GM04503 (cell line): ENCODE measurements at regions not wholly inside any gene's neighbourhood (a gene's known extent, or its start where the extent isn't known, plus 50 kb on each side); places are given as distances from the start of the nearest gene placed in this dataset.
A peak's percentile ranks its signal among the peaks of the same experiment; 100 is the strongest.
"Not testable (repeated sequence)": the region's sequence is repeated elsewhere in the genome, so short reads cannot be mapped to it uniquely, and the experiment has no call there.

Source experiments
- DNase-seq: peaks from one replicate; pipeline ENCODE4 v3.0.0-alpha.2; 2012; ENCODE audit warnings: low read depth

DNA sequence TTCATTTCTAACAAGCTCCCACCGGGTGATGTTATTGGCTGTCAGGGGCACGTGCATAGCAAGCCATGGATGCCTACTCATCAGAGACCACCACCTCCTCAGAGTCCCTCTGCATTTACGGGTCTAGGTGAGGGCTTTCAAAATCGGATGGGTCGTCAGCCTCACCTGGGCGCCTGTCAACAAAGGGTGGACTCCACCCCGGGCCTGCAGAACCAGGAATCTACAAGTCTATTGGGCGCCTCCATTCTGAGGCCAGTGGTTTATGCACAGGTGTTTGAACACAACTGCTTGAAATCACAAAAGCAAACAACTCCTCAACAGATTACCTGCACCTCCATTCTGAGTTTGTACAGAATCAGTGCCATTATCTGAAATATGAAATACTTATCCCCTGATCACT, 318.9 kb downstream of the PTTG2 start:
- no peak for DNase-seq

DNA sequence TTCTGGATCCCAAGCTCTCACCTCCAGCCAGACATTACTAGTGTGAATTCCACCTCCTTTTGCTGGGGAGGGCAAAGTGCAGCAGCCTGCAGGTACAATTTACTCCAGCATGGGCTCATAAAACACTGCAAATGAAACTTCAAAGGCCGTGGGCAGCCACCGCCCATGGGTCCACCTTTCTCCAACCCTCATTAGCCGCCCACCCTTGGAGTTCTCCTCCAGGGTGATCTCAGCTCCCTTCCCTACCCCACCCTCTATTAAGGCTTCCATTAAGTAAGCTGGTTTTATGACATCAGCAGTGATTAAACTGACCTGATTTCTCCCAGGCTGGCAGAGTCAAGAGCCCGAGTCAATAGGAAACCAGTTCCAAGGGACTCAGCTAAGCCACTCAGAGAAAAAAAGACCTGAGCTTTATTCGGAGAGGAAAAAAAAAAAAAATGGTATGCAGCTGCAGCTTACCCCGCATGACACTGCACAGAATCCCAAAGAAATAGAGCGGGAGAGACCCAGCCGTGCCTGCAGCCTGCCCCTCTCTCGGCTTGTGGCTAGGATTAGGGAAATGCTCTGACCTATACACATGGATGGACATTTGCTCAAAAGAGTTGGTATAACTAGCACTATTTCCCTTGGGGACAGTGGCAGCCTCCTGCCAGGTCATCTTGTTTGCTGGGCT, 319.6 kb downstream of the PTTG2 start:
- no peak for DNase-seq

DNA sequence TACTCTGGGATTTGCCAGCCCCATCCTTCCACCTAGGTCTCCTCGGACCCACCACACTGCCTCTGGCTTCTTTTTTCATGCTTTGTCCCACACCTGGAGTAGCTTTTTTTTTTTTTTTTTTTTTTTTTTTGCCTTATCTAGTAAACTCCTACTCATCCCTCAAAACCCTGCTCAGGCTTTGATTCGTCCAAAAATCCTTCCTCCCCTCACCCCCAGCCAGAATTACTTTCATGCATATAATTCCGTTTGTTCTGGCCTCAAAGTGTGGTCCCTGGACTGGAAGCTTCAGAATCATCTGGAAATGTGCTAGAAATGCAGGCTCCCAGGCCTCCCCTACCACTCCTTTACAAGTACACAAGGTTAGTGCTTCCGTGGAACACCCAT, 320.1 kb downstream of the PTTG2 start:
- no peak for DNase-seq

DNA sequence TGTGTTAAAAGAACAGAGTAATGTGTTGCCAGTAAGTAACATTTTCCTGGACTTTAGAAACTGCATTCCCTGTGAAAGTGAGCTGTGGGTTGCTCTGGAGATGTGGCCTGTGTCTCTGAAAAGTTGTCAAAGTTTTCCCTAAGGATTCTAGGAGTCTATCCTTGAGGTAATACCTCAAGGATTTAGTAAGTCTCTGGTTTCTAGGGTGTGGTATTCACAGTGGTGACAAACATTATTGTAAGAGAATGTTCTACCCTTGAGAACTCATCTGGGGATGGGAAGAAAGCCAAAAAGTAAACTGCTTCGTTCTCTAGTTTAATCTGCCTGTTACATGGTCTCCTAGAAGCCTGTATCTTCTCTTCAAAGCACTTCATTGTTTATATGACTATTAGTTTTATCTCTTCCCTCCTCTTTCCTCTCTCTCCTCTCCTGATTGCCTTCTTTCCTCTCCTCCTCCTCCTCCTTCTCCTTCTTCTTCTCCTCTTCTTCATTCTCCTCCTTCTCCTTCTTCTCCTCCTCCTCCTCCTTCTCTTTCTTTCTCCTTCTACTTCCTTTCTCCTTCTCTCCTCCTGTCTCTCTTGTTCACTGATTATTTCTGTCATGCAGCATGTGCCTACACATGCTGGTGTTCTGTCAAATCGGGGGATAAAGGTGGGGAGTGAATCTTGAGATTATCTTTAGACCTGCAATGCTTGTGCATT, 321.3 kb downstream of the PTTG2 start:
- peak; percentile 24 for DNase-seq

DNA sequence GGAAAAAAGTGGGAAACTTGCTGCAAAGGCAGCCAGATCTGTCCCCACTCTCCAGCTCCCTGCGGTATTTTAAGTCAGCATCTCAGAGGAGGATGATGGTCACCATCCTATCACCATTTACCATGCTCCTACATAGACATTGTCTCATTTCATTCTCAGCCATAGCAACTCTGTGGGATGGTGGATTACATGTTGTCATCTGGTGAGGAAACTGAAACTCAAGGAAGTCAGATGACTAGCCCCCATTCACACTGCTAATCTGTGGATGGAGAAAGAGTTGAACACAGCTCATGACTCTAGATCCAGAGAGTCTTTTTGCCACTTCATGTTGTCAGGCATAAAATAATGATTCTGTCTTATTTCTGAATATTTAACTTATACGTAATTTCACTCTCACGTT, 323.5 kb downstream of the PTTG2 start:
- DNase-seq: no peak

DNA sequence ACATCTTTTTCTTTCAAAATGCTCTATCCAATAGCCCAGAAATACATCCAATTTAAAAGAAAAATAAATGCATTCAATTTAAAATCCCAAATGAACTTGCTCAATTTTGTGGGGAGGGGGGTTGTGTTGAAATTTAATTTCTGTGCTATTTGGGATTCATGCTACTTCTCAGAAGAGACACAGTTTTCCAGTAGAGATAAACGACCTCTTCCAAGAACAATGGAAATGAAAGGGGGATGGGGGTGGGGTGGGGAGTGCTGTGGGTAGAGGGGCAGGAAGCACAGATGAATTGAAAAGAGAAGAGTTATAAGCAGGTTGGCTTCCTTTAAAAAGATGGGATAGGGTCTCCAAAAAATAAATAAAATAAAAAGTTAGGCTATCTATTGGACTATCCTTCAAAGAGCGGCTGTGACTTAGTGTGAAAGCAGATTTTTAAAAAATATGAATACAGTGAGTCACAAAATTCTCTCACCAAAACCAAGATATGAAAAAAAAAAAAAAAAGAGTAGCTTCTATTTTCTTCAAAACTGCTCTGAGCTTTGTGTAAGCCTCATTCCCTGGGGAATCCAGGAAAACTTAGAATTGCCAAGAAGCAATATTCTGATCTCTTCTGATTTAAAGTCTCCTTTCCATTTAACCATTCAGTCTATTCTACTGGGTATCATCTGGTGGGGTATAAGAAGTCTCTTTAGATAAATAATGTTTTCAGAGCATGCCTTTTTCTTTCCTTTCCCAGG, 324.3 kb downstream of the PTTG2 start:
- DNase-seq: no peak

DNA sequence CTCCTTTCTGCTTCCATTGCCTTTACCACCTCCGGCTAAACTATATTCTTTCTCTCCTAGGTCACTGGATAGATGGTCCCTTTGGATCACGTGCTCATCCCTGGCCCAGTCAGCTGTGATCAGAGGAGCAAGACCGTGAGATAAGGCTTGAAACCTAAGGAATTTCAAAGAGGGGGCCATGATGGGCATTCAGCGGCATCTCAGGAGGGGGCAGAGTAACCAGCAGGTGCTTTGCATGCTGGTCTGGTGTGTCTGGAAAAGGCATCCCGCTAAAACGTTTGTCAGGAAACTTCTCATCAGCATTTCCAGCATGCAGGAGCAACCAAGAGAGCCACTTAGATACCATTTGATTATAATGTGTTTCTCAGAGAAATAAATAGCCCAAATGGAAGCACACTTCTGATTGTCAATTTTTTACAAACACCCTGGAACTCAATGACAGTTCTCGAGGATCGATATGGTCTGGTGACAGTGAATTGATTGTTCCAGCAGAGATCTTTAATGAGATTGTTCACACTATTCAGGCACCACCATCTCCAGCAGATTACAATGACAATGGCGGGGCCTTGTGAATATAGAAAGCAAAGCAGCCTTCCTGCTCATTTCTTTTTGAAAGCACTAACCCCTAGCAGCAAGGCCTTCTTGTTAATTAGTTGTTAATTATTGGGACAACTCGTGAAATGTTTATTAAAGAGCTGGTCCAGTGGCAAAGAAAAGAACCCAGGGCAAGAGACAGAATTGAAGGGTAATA, 327.1 kb downstream of the PTTG2 start:
- DNase-seq: no peak

DNA sequence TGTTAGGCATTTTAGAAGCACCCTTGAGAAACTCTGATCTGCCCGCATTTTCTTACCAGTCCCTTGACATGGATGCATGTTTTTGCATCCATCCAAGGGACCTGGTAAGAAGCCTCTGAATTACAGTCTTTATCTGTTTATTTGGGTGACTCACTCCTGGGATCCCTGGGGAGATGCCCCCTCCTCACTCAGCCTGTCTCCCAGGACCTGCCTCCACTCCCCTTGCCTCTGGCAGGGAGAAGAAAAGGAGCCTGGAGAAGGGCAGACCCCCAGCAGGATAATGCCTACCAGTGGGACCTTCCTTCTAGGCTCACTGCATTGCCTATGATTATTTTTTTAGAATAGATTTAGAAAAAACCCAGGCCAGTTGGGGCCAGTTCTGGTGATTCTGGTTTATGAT, 329.4 kb downstream of the PTTG2 start:
- DNase-seq: no peak

DNA sequence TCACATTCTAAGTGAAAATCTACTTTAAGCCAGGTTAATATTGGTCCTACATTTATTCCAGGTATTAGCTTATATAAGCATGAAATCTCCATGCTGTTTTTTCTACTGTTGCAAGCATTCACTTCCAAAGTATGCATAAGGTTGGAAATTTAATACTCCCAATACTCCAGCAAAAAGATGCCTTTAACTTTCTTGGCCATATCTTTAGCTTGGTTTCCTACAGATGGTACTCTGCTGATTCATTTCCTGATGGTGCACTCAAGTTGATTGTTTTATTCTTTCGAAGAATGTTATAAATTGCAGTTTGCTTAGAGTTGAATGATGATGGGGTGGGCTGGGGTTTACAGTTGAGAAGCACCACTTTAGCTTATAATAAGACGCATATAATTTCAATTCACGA, 330.2 kb downstream of the PTTG2 start:
- DNase-seq: no peak

DNA sequence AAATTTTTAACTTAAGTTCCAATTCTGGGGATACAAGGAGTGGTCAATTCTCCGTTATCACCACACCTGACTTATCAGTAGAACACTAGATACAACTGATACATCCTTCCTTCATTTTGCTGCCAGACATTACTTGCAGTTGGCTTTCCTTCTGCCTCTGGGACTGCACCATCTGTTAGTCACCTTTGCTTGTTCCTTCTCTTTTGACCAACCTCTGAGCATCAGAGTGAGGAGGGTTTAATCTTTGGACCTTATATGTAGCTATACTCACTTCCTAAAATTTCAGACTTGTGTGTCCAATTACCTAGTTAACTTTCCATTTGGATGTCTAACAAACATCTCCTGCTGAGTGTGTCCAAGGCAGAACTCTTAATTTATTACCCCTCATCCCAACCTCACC, 330.7 kb downstream of the PTTG2 start:
- no peak for DNase-seq

DNA sequence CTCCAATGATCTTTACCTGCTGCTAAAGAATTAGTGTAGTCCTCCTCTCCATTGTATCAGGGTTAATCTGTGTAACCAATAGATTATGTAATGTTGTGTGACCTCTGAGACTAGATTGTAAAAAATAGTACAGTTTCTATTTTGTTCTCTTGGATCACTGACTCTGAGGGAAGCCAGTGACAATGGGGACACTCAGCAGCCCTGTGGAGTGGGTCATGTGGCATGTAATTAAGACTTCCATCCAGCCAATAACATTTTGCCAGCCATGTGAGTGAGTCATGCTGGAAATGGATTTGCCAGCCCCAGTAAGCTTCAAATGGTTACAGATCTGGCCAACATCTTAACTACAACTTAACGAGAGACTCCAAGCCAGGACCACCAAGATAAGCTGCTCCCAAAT, 332.3 kb downstream of the PTTG2 start:
- no peak for DNase-seq

DNA sequence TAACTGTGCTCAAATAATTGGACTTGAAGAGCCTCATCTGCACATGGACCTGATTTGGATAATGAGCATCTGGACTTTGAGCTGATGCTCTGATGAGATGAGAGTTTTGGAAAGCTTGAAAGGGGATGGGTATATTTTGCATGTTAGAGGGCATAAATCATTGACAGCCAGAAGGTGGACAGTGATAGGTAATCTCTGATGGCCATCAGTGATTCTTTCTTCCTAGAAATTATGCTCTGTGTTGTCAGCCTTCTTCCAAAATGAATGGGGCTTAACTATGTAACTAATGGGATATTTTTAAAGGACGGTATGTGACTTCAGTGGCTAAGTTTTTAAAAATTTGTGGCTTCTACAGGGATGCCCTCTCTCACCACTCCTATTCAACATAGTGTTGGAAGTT, 334.0 kb downstream of the PTTG2 start:
- no peak for DNase-seq

DNA sequence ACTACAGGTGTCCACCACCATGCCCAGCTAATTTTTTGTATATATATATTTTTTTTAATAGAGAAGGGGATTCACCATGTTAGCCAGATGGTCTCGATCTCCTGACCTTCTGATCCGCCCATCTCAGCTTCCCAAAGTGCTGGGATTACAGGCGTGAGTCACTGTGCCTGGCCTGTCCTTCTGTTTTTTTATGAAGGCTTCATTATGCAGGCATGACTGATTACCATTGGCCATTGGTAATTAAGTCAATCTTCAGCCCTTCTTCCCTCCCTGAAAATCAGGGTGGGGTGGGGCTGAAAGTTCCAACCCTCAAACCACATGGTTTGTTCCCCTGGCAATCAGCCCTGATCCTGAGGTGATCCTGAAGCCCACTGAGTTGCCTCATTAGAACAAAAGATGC, 336.9 kb downstream of the PTTG2 start:
- no peak for DNase-seq

DNA sequence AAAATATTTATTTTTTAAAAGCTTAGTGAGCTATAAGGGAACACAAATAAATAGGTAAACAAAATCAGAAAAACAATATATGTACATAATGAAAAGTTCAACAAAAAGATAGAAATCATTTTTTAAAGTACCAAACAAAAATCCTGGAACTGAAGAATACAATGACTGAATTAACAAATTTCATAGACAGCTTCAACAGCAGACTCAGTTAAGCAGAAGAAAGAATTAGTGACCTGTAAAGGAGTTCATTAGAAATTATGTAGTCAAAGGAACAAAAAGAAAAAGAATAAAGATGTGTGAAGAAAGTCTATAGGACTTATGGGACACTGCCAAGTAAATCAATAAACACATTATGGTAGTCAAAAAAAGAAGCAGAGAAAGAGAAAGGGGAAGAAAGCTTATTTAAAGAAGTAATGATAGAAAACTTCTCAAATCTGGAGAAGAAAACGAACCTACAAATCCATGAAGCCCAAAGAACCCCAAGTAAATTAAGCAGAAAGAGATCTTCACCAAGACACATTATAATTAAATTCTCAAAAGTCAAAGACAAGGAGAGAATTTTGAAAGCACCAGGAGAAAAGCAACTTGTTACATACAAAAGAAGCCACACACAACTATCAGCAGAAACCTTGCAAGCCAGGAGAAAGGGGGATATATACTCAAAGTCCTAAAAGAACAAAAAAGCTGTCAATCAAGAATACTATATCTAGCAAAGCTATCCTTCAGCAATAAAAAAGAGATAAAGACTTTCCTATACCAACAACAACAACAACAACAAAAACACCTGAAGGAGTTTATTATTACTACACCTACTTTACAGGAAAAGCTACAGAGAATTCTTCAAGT, 338.9 kb downstream of the PTTG2 start:
- DNase-seq: no peak

DNA sequence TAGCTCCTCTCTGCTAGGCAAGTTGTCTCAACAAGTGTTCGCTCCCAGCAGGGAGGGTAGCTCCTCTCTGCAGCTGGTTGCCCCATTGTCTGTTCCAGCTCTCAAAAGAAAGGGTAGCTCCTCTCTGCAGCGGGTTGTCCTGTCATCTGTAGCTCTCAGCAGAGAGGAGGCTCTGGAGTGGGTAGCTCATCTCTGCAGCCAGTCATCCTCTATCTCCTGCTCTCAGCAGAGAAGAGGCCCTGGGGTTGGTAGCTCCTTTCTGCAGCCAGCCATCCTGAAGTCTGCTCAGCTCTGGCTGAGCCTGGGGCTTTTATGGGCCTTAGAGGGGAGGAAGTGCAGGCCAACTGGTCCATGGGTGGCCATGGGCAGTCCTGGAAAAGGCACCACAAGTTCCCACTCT, 342.7 kb downstream of the PTTG2 start:
- no peak for DNase-seq

DNA sequence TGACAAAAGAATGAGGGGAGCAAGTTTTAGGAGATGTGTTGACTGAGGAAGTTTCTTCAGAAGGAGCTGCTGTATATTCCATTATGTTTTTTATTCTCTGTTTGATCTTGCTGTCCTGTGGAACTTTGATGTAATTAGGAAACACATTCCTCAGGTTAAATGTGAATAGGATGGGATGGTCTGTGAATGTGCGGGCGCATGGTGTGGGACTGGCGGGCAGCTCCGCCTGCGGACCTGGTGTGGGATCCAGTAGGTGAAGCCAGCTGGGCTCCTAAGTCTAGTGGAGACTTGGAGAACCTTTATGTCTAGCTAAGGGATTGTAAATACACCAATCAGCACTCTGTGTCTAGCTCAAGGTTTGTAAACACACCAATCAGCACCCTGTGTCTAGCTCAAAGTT, 344.3 kb downstream of the PTTG2 start:
- not testable (repeated sequence) for DNase-seq

DNA sequence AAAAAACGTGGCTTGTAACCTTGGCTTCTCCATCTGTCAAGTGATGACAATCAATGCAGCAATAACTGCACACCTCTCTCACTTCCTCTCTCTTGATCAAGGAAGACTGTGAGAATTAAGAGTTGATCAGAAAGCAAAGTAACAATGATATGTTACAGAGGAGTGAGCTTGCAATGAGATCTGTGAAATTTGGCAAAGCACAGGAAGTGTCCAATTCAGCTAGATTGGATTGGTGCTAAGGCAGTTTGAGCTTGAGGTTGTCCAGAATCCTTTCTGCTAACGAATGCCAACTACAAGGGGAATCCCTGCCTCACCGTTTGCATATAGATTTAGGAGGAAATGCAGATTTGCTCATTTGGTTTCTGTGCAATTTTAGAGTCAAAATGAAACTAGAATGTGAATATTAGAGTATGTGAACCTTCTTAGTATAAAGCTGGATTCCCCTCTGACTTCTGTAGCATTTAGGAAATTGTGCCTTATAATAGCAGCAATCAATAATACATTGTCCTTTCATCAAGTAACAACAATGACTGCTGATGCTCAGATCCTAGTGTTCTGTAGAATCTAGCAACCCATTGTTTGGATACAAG, 346.4 kb downstream of the PTTG2 start:
- DNase-seq: no peak

DNA sequence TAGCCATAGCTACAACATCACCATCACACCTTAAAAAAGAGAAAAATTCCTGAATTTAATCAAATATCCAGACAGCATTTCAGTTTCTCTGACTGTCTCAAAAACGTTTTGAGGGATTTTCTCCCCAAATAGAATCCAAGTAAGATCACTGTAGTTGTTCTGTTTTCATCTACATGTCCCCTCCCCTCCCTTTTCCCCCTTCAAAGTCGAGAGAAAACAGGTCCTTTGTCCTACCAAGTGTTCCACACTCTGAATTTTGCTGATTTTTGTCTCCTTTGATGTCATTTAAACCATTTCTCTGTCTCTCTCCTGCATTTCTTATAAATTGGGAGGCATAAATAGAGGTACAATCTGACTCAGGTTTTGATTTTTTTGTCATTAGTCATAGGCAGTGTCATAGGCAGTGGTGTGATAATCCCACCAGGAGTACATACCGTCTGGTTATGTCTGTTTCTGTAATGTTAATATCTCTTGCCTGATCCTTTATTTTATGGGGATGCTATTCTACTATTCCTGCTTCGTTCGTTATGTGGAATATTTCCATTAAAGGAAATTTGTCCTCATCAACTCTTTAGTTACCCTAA, 348.6 kb downstream of the PTTG2 start:
- DNase-seq: no peak

DNA sequence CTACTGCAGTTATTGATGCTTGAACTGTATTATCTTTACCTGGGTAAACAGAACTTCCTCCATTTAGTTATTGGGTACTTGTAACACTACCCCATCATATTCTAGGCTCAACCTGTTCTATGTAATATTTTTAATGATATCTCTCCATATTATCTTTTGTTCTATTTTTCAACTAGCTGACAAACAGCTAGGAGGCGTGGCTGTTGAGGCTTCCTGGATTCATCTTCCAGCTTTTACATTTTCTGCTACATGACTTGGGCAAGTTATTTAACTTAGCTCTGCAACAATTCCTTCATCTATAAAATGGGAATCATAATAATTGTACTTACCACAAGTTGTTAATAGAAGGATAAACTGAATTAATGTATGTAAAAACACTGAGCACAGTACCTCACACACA, 349.3 kb downstream of the PTTG2 start:
- DNase-seq: no peak

DNA sequence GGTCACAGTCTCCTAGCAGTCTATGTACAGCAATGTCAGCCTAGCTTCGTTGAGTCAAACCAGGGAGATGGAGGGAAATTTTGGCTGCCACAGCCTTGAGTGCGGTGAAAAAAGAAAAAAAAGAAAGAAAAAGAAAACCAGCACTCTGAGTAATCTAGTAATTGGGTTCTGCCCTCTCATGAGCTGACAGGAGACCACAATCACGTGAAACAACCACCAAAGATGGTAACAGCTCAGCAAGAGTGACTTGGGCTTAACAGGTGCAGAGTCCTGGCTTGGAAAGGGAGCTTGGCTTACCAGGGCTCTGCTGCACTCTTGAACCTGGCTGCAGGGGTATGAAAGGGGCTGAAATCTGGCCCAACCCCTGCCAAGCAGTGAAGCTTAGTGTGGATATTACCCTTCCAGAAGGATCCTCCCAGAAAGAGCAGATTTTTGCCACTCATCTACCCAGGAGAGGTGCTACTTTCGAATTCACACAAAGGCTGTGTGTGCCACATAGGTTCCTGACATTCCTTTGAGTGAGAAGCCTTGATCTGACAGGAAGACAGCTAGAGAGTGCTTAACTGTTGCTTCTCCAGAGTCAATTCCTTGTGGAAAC, 350.3 kb downstream of the PTTG2 start:
- DNase-seq: no peak
